IPS-18a (cell line): ENCODE measurements at regions not wholly inside any gene's neighbourhood (a gene's known extent, or its start where the extent isn't known, plus 50 kb on each side); places are given as distances from the start of the nearest gene placed in this dataset.

Experiments
- H3K27ac ChIP-seq: one replicate; pipeline ENCODE4 v1.5.1; 2013; ENCODE audit warnings: low read length
- H3K27me3 ChIP-seq: one replicate; pipeline ENCODE4 v1.6.1; 2013; ENCODE audit warnings: mild to moderate bottlenecking, low read length; ENCODE audit not compliant: control insufficient read depth, insufficient read depth
- H3K36me3 ChIP-seq: one replicate; pipeline ENCODE4 v1.6.1; 2013; ENCODE audit warnings: low read depth, low read length; ENCODE audit not compliant: control insufficient read depth
- H3K4me1 ChIP-seq: one replicate; pipeline ENCODE4 v1.6.1; 2013; ENCODE audit warnings: low read depth, low read length; ENCODE audit not compliant: control insufficient read depth
- H3K4me3 ChIP-seq: one replicate; pipeline ENCODE4 v1.5.1; 2013; ENCODE audit warnings: low read length
- H3K9ac ChIP-seq: one replicate; pipeline ENCODE4 v1.6.1; 2013; ENCODE audit warnings: mild to moderate bottlenecking, low read length, moderate library complexity
- H3K9me3 ChIP-seq: one replicate; pipeline ENCODE4 v1.6.1; 2013; ENCODE audit warnings: low read depth, low read length; ENCODE audit not compliant: control insufficient read depth

- Histone ChIP-seq H3K9me3 (no peaks in the 10 kb centered on the region), H3K4me3 (no peak overlapping the region), H3K27ac (no peak overlapping the region), H3K27me3 (no peaks in the 10 kb centered on the region), H3K4me1 (no peaks in the 10 kb centered on the region), H3K9ac (no peak overlapping the region), H3K36me3 (no peaks in the 10 kb centered on the region)
These were observed 62.6 kb downstream of the DUSP6 start for GRCh38 chr12:89289720-89290119.

- H3K36me3 ChIP-seq, result no peaks in the 10 kb centered on the region
- no peak overlapping the region for H3K27ac ChIP-seq
- no peaks in the 10 kb centered on the region for H3K9me3 ChIP-seq
These were observed 63.3 kb downstream of the DUSP6 start for GRCh38 chr12:89288959-89289358.

GRCh38 chr12:89286501-89286900, 65.8 kb downstream of the DUSP6 start:
- H3K27me3 ChIP-seq, result no peaks in the 10 kb centered on the region
- H3K36me3 ChIP-seq, result no peaks in the 10 kb centered on the region

More at GRCh38 chr12:89288959-89289358, 63.3 kb downstream of the DUSP6 start:
- Histone ChIP-seq H3K4me3 (no peak overlapping the region), H3K27me3 (no peaks in the 10 kb centered on the region), H3K4me1 (no peaks in the 10 kb centered on the region), H3K9ac (no peak overlapping the region)

GRCh38 chr12:89281539-89281867, 70.8 kb downstream of the DUSP6 start:
- Histone ChIP-seq H3K4me1 (no peaks in the 10 kb centered on the region), H3K27ac (no peak overlapping the region), H3K9me3 (no peaks in the 10 kb centered on the region), H3K36me3 (no peaks in the 10 kb centered on the region), H3K9ac (no peak overlapping the region), H3K27me3 (no peaks in the 10 kb centered on the region), H3K4me3 (no peak overlapping the region)

More at GRCh38 chr12:89286501-89286900, 65.8 kb downstream of the DUSP6 start:
- Histone ChIP-seq H3K9me3 (no peaks in the 10 kb centered on the region), H3K4me1 (no peaks in the 10 kb centered on the region), H3K27ac (no peak overlapping the region), H3K4me3 (no peak overlapping the region), H3K9ac (no peak overlapping the region)

- Histone ChIP-seq H3K27me3 (no peaks in the 10 kb centered on the region), H3K9me3 (no peaks in the 10 kb centered on the region), H3K4me1 (no peaks in the 10 kb centered on the region), H3K4me3 (no peak overlapping the region), H3K9ac (no peak overlapping the region), H3K27ac (no peak overlapping the region), H3K36me3 (no peaks in the 10 kb centered on the region)
These were observed 71.3 kb downstream of the DUSP6 start for GRCh38 chr12:89280833-89281538.

- Histone ChIP-seq H3K9me3 (no peaks in the 10 kb centered on the region), H3K4me1 (no peaks in the 10 kb centered on the region), H3K36me3 (no peaks in the 10 kb centered on the region), H3K9ac (no peak overlapping the region), H3K4me3 (no peak overlapping the region), H3K27ac (no peak overlapping the region), H3K27me3 (no peaks in the 10 kb centered on the region)
These were observed 72.8 kb downstream of the DUSP6 start for GRCh38 chr12:89279499-89279898.

GRCh38 chr12:89278862-89279261, 73.4 kb downstream of the DUSP6 start:
- no peak overlapping the region for H3K27ac ChIP-seq
- H3K9ac ChIP-seq, result no peak overlapping the region
- H3K4me3 ChIP-seq, result no peak overlapping the region
- H3K4me1 ChIP-seq, result no peaks in the 10 kb centered on the region
- no peaks in the 10 kb centered on the region for H3K36me3 ChIP-seq
- no peaks in the 10 kb centered on the region for H3K9me3 ChIP-seq
- no peaks in the 10 kb centered on the region for H3K27me3 ChIP-seq

- no peak overlapping the region for H3K4me3 ChIP-seq
- H3K27me3 ChIP-seq, result no peaks in the 10 kb centered on the region
- no peaks in the 10 kb centered on the region for H3K4me1 ChIP-seq
- no peak overlapping the region for H3K27ac ChIP-seq
- no peaks in the 10 kb centered on the region for H3K36me3 ChIP-seq
- no peaks in the 10 kb centered on the region for H3K9me3 ChIP-seq
- H3K9ac ChIP-seq, result no peak overlapping the region
These were observed 74.1 kb downstream of the DUSP6 start for GRCh38 chr12:89278169-89278568.

GRCh38 chr12:89276860-89277259, 75.4 kb downstream of the DUSP6 start:
- no peak overlapping the region for H3K27ac ChIP-seq
- H3K4me1 ChIP-seq, result no peaks in the 10 kb centered on the region
- H3K9me3 ChIP-seq, result no peaks in the 10 kb centered on the region
- no peak overlapping the region for H3K9ac ChIP-seq
- H3K27me3 ChIP-seq, result no peaks in the 10 kb centered on the region
- no peaks in the 10 kb centered on the region for H3K36me3 ChIP-seq
- no peak overlapping the region for H3K4me3 ChIP-seq

- Histone ChIP-seq H3K27me3 (no peaks in the 10 kb centered on the region), H3K9me3 (no peaks in the 10 kb centered on the region), H3K4me1 (no peaks in the 10 kb centered on the region), H3K9ac (no peak overlapping the region), H3K4me3 (no peak overlapping the region), H3K27ac (no peak overlapping the region), H3K36me3 (no peaks in the 10 kb centered on the region)
These were observed 78.8 kb downstream of the DUSP6 start for GRCh38 chr12:89273525-89273924.

GRCh38 chr12:89270548-89270947, 81.8 kb downstream of the DUSP6 start:
- H3K27me3 ChIP-seq, result no peaks in the 10 kb centered on the region
- no peaks in the 10 kb centered on the region for H3K4me1 ChIP-seq
- no peaks in the 10 kb centered on the region for H3K9me3 ChIP-seq
- no peak overlapping the region for H3K4me3 ChIP-seq
- H3K27ac ChIP-seq, result no peak overlapping the region
- no peaks in the 10 kb centered on the region for H3K36me3 ChIP-seq
- no peak overlapping the region for H3K9ac ChIP-seq

- H3K9me3 ChIP-seq, result no peaks in the 10 kb centered on the region
- no peaks in the 10 kb centered on the region for H3K4me1 ChIP-seq
- H3K27me3 ChIP-seq, result no peaks in the 10 kb centered on the region
- H3K4me3 ChIP-seq, result no peak overlapping the region
- no peak overlapping the region for H3K9ac ChIP-seq
- no peaks in the 10 kb centered on the region for H3K36me3 ChIP-seq
- H3K27ac ChIP-seq, result no peak overlapping the region
These were observed 83.1 kb downstream of the DUSP6 start for GRCh38 chr12:89269174-89269573.
